ENCODE measurements at regions not wholly inside any gene's neighbourhood (a gene's known extent, or its start where the extent isn't known, plus 50 kb on each side); places are given as distances from the start of the nearest gene placed in this dataset.

- Mint-ChIP-seq H3K9me3 (peaks cover 5% of the 10 kb centered on the region), H3K27me3 (ENCODE audit: insufficient read depth) (no peaks in the 10 kb centered on the region), H3K4me3 (no peak overlapping the region), H3K27ac (no peak overlapping the region), H3K4me1 (peaks cover 10% of the 10 kb centered on the region), H3K36me3 (ENCODE audit: low read depth) (no peaks in the 10 kb centered on the region)
- no peaks in the 10 kb centered on the region for H3K36me3 ChIP-seq (ENCODE audit: control insufficient read depth, insufficient read depth, low read length)
- H3K9ac ChIP-seq (ENCODE audit: extremely low read depth, low read length, poor library complexity, severe bottlenecking) = no peak overlapping the region
- peaks cover 7% of the 10 kb centered on the region for H3K4me1 ChIP-seq (ENCODE audit: control insufficient read depth, insufficient read depth, low read length)
- H3K27ac ChIP-seq (ENCODE audit: low read depth, low read length) = no peak overlapping the region
- no peak overlapping the region for H3K4me3 ChIP-seq (ENCODE audit: low read length)
- no peaks in the 10 kb centered on the region for H3K27me3 ChIP-seq (ENCODE audit: control insufficient read depth, insufficient read depth, low read length, poor library complexity, severe bottlenecking)
- peaks cover 10% of the 10 kb centered on the region for H3K9me3 ChIP-seq (ENCODE audit: control insufficient read depth, low read length)
- 70% methylated on average over 2 of the region's 2 CpGs; no CpG with 5 or more reads in 1 of the 2 experiments for WGBS, 2 experiments (ENCODE audit: insufficient coverage in 1 of 2, insufficient read length in 1 of 2)
- DNase-seq = no peak
- TF ChIP-seq, protein P1, sequence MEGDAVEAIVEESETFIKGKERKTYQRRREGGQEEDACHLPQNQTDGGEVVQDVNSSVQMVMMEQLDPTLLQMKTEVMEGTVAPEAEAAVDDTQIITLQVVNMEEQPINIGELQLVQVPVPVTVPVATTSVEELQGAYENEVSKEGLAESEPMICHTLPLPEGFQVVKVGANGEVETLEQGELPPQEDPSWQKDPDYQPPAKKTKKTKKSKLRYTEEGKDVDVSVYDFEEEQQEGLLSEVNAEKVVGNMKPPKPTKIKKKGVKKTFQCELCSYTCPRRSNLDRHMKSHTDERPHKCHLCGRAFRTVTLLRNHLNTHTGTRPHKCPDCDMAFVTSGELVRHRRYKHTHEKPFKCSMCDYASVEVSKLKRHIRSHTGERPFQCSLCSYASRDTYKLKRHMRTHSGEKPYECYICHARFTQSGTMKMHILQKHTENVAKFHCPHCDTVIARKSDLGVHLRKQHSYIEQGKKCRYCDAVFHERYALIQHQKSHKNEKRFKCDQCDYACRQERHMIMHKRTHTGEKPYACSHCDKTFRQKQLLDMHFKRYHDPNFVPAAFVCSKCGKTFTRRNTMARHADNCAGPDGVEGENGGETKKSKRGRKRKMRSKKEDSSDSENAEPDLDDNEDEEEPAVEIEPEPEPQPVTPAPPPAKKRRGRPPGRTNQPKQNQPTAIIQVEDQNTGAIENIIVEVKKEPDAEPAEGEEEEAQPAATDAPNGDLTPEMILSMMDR (conservative IDR thresholded peaks at IDR 0.05) = no peak
Observed at GRCh38 chr16:74201576-74201975, 95.0 kb upstream of the PSMD7 start.

- Histone ChIP-seq H3K4me3 (ENCODE audit: low read length) (no peak overlapping the region), H3K27ac (ENCODE audit: low read depth, low read length) (peak overlapping the region; percentile 36), H3K9ac (ENCODE audit: extremely low read depth, low read length, poor library complexity, severe bottlenecking) (no peak overlapping the region), H3K9me3 (ENCODE audit: control insufficient read depth, low read length) (peaks cover 10% of the 10 kb centered on the region), H3K4me1 (ENCODE audit: control insufficient read depth, insufficient read depth, low read length) (peaks cover 7% of the 10 kb centered on the region), H3K27me3 (ENCODE audit: control insufficient read depth, insufficient read depth, low read length, poor library complexity, severe bottlenecking) (no peaks in the 10 kb centered on the region), H3K36me3 (ENCODE audit: control insufficient read depth, insufficient read depth, low read length) (no peaks in the 10 kb centered on the region)
- TF ChIP-seq, protein P1 (conservative IDR thresholded peaks at IDR 0.05) = no peak
- Mint-ChIP-seq H3K36me3 (ENCODE audit: low read depth) (no peaks in the 10 kb centered on the region), H3K27me3 (ENCODE audit: insufficient read depth) (no peaks in the 10 kb centered on the region), H3K9me3 (peaks cover 5% of the 10 kb centered on the region), H3K4me3 (no peak overlapping the region), H3K4me1 (peaks cover 10% of the 10 kb centered on the region), H3K27ac (no peak overlapping the region)
- no peak for DNase-seq
- WGBS, 2 experiments (ENCODE audit: insufficient coverage in 1 of 2, insufficient read length in 1 of 2) = 88 to 97% methylated on average over 5 of the region's 5 CpGs
Observed at GRCh38 chr16:74200921-74201320, 95.7 kb upstream of the PSMD7 start.

- no peak for DNase-seq
- H3K27ac ChIP-seq (ENCODE audit: low read depth, low read length) = no peak overlapping the region
- no peak overlapping the region for H3K27ac Mint-ChIP-seq
- peaks cover 10% of the 10 kb centered on the region for H3K4me1 Mint-ChIP-seq
- TF ChIP-seq, protein P1 (conservative IDR thresholded peaks at IDR 0.05) = no peak
- WGBS, 2 experiments (ENCODE audit: insufficient coverage in 1 of 2, insufficient read length in 1 of 2) = 87% methylated on average over 3 of the region's 3 CpGs; no CpG with 5 or more reads in 1 of the 2 experiments
- H3K27me3 ChIP-seq (ENCODE audit: control insufficient read depth, insufficient read depth, low read length, poor library complexity, severe bottlenecking) = no peaks in the 10 kb centered on the region
- H3K4me3 Mint-ChIP-seq = no peak overlapping the region
- H3K4me1 ChIP-seq (ENCODE audit: control insufficient read depth, insufficient read depth, low read length) = peaks cover 7% of the 10 kb centered on the region
- no peak overlapping the region for H3K9ac ChIP-seq (ENCODE audit: extremely low read depth, low read length, poor library complexity, severe bottlenecking)
- H3K36me3 Mint-ChIP-seq (ENCODE audit: low read depth) = no peaks in the 10 kb centered on the region
- no peaks in the 10 kb centered on the region for H3K36me3 ChIP-seq (ENCODE audit: control insufficient read depth, insufficient read depth, low read length)
- no peaks in the 10 kb centered on the region for H3K27me3 Mint-ChIP-seq (ENCODE audit: insufficient read depth)
- H3K4me3 ChIP-seq (ENCODE audit: low read length) = no peak overlapping the region
- H3K9me3 Mint-ChIP-seq = peaks cover 5% of the 10 kb centered on the region
- H3K9me3 ChIP-seq (ENCODE audit: control insufficient read depth, low read length) = peaks cover 10% of the 10 kb centered on the region
Observed at GRCh38 chr16:74199842-74200124, 96.8 kb upstream of the PSMD7 start.

Measured in endodermal cell (in vitro differentiated cells).